Retinal pigment epithelial cell (primary cell): ENCODE measurements at regions not wholly inside any gene's neighbourhood (a gene's known extent, or its start where the extent isn't known, plus 50 kb on each side); places are given as distances from the start of the nearest gene placed in this dataset.

Source experiments
- DNase-seq: peaks from one replicate; pipeline ENCODE4 v3.0.0-alpha.2; 2010; ENCODE audit warnings: low read depth
- H3K4me3 ChIP-seq: 2 replicates; pipeline ENCODE4 v1.5.1; 2011; ENCODE audit warnings: mild to moderate bottlenecking, low read length, control low read depth, moderate library complexity
- TF ChIP-seq, protein P1 (sequence below): conservative IDR thresholded peaks from 2 replicates; pipeline ENCODE4 v1.5.1; 2011; ENCODE audit warnings: low read depth, low read length, control low read depth, inconsistent platforms

DNA sequence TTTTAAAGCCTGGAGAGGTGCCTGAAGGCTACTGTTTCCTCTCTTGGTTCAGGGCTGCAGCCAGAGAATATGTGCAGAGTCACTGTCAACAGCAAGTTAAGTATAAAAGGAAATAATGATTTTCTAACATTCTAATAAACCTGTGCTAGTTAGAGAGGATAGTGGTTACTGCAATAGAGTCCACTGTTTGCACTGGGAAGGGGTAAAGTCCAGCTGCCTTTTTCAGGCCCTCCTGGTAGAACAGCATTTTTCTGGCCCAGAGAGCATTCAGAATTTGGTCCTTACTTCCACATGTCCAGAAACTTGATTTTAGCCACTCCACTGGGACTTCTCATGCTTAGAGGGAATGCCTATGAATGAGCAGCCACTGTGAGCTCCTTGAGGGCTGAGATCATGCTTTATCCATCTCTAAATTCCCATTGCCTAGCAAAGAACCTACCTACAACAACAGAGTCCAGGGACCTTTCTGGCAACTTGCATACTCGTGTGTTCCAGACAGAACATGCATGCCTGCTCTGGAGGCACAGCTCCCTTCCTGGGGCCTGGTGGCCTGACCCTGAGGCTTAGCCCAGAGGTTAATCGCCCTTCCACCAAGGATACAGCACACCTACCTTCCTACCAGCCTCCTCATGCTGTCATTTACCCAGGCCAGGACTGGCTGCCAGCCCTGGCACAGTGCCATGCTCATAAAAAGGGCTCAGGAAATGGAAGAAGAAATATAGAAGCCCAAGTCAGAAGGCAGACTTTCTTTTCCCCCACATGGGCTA is 50.3 kb upstream of the ATP13A3 start:
- no peak overlapping the region for H3K4me3 ChIP-seq
- peak; percentile 43 for DNase-seq
- TF ChIP-seq, protein P1, sequence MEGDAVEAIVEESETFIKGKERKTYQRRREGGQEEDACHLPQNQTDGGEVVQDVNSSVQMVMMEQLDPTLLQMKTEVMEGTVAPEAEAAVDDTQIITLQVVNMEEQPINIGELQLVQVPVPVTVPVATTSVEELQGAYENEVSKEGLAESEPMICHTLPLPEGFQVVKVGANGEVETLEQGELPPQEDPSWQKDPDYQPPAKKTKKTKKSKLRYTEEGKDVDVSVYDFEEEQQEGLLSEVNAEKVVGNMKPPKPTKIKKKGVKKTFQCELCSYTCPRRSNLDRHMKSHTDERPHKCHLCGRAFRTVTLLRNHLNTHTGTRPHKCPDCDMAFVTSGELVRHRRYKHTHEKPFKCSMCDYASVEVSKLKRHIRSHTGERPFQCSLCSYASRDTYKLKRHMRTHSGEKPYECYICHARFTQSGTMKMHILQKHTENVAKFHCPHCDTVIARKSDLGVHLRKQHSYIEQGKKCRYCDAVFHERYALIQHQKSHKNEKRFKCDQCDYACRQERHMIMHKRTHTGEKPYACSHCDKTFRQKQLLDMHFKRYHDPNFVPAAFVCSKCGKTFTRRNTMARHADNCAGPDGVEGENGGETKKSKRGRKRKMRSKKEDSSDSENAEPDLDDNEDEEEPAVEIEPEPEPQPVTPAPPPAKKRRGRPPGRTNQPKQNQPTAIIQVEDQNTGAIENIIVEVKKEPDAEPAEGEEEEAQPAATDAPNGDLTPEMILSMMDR: no peak
